ENCODE measurements at regions not wholly inside any gene's neighbourhood (a gene's known extent, or its start where the extent isn't known, plus 50 kb on each side); places are given as distances from the start of the nearest gene placed in this dataset.

DNA sequence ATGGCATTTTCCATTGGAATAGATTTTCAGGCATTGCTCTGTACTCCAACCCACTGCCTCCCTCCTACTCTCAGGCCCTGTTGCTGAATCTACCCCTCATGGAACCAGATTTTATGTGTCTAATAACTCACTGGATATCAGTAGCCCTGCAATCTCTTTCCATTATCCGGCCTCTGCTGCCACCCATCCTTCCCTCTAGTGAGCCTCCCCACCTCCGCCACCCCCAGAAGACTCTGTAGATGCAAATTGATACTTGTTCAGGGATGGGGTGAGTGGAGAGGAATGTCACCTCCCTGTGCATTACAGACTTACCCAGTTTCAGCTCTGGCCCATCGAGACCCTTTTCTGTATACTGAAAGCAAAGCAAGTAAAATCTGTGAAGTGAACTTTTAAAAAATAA lies 52.3 kb upstream of the PHYHIPL start:
- TF ChIP-seq FOXA1 (IDR thresholded peaks at IDR 0.05) = no peak
- TF ChIP-seq SP1 (IDR thresholded peaks at IDR 0.05) = no peak
- TF ChIP-seq ARNT (IDR thresholded peaks at IDR 0.05) = no peak
